Endothelial cell (in vitro differentiated cells): ENCODE measurements at regions not wholly inside any gene's neighbourhood (a gene's known extent, or its start where the extent isn't known, plus 50 kb on each side); places are given as distances from the start of the nearest gene placed in this dataset.

Source experiments
- DNase-seq: peaks from one replicate; pipeline ENCODE4 v3.0.0; 2021; ENCODE audit warnings: low spot score
- H3K27ac Mint-ChIP-seq: one replicate; pipeline ENCODE4 v1.8.0; 2021; ENCODE audit warnings: mixed read lengths, inconsistent platforms; ENCODE audit not compliant: unreplicated experiment
- H3K27me3 Mint-ChIP-seq: one replicate; pipeline ENCODE4 v1.8.0; 2021; ENCODE audit warnings: mild to moderate bottlenecking, moderate library complexity, mixed read lengths, inconsistent platforms; ENCODE audit not compliant: unreplicated experiment
- H3K36me3 Mint-ChIP-seq: one replicate; pipeline ENCODE4 v1.8.0; 2021; ENCODE audit warnings: mild to moderate bottlenecking, low read depth, mixed read lengths, inconsistent platforms; ENCODE audit not compliant: unreplicated experiment
- H3K4me1 Mint-ChIP-seq: one replicate; pipeline ENCODE4 v1.8.0; 2021; ENCODE audit warnings: mild to moderate bottlenecking, mixed read lengths, inconsistent platforms; ENCODE audit not compliant: unreplicated experiment
- H3K4me3 Mint-ChIP-seq: one replicate; pipeline ENCODE4 v1.8.0; 2021; ENCODE audit warnings: mild to moderate bottlenecking, mixed read lengths, inconsistent platforms; ENCODE audit not compliant: unreplicated experiment
- H3K9me3 Mint-ChIP-seq: one replicate; pipeline ENCODE4 v1.8.0; 2021; ENCODE audit warnings: mixed read lengths, inconsistent platforms; ENCODE audit not compliant: unreplicated experiment
- CTCF ChIP-seq: fragments of 200-600 bp; sonication (generic); IDR thresholded peaks from one replicate; pipeline ENCODE4 v1.5.0; 2021; ENCODE audit warnings: antibody characterized with exemption; ENCODE audit not compliant: unreplicated experiment

GRCh38 chr5:165579911-165580310 is 2074.5 kb downstream of the MAT2B start:
- Mint-ChIP-seq H3K27ac (no peak overlapping the region), H3K4me1 (no peaks in the 10 kb centered on the region), H3K4me3 (no peak overlapping the region), H3K36me3 (no peaks in the 10 kb centered on the region), H3K27me3 (no peaks in the 10 kb centered on the region), H3K9me3 (no peaks in the 10 kb centered on the region)
- DNase-seq, result no peak
- no peak for TF ChIP-seq CTCF

- Mint-ChIP-seq H3K9me3 (no peaks in the 10 kb centered on the region), H3K27ac (no peak overlapping the region), H3K27me3 (no peaks in the 10 kb centered on the region), H3K4me3 (no peak overlapping the region), H3K4me1 (no peaks in the 10 kb centered on the region), H3K36me3 (no peaks in the 10 kb centered on the region)
- no peak for TF ChIP-seq CTCF
- DNase-seq, result no peak
Measured at GRCh38 chr5:165594693-165595092, 2089.3 kb downstream of the MAT2B start.

GRCh38 chr5:165602529-165602928 is 2097.1 kb downstream of the MAT2B start:
- TF ChIP-seq CTCF, result no peak
- Mint-ChIP-seq H3K9me3 (no peaks in the 10 kb centered on the region), H3K4me1 (no peaks in the 10 kb centered on the region), H3K36me3 (no peaks in the 10 kb centered on the region), H3K27ac (no peak overlapping the region), H3K27me3 (peaks cover 2% of the 10 kb centered on the region), H3K4me3 (no peak overlapping the region)
- DNase-seq, result no peak

- Mint-ChIP-seq H3K36me3 (no peaks in the 10 kb centered on the region), H3K27me3 (peaks cover 2% of the 10 kb centered on the region), H3K4me1 (no peaks in the 10 kb centered on the region), H3K9me3 (no peaks in the 10 kb centered on the region), H3K27ac (no peak overlapping the region), H3K4me3 (no peak overlapping the region)
- TF ChIP-seq CTCF, result no peak
- no peak for DNase-seq
Measured at GRCh38 chr5:165607026-165607425, 2101.6 kb downstream of the MAT2B start.

- Mint-ChIP-seq H3K4me1 (no peaks in the 10 kb centered on the region), H3K9me3 (no peaks in the 10 kb centered on the region), H3K27ac (no peak overlapping the region), H3K4me3 (no peak overlapping the region), H3K27me3 (peaks cover 1% of the 10 kb centered on the region), H3K36me3 (no peaks in the 10 kb centered on the region)
- TF ChIP-seq CTCF, result no peak
- no peak for DNase-seq
Measured at GRCh38 chr5:165609871-165610270, 2104.5 kb downstream of the MAT2B start.
